Osteoblast (primary cell): ENCODE measurements at regions not wholly inside any gene's neighbourhood (a gene's known extent, or its start where the extent isn't known, plus 50 kb on each side); places are given as distances from the start of the nearest gene placed in this dataset.

ENCODE experiments used
- DNase-seq: peaks from one replicate; pipeline ENCODE4 v3.0.0; 2011; ENCODE audit warnings: low spot score, mixed read lengths; ENCODE audit not compliant: insufficient read length; ENCODE audit errors: missing footprints
- H2AFZ ChIP-seq: 2 replicates; pipeline ENCODE4 v1.6.0; 2011; ENCODE audit warnings: mild to moderate bottlenecking, low read length
- H3K27ac ChIP-seq: 2 replicates; pipeline ENCODE4 v1.5.1; 2011; ENCODE audit warnings: mild to moderate bottlenecking, low read depth, low read length, moderate library complexity
- H3K27me3 ChIP-seq: 2 replicates; pipeline ENCODE4 v1.6.0; 2012; ENCODE audit warnings: mild to moderate bottlenecking, control low read depth, inconsistent platforms, low read length, moderate library complexity; ENCODE audit not compliant: insufficient read depth
- H3K36me3 ChIP-seq: 2 replicates; pipeline ENCODE4 v1.5.1; 2011; ENCODE audit warnings: mild to moderate bottlenecking, low read length, control low read depth, moderate library complexity; ENCODE audit not compliant: insufficient read depth
- H3K4me1 ChIP-seq: 2 replicates; pipeline ENCODE4 v1.5.1; 2011; ENCODE audit warnings: mild to moderate bottlenecking, low read length, control low read depth, moderate library complexity; ENCODE audit not compliant: insufficient read depth
- H3K4me2 ChIP-seq: 2 replicates; pipeline ENCODE4 v1.6.0; 2011; ENCODE audit warnings: mild to moderate bottlenecking, low read length; ENCODE audit not compliant: insufficient read depth
- H3K4me3 ChIP-seq: fragments of 200-600 bp; sonication (generic); 3 replicates; pipeline ENCODE4 v1.5.1; 2012; ENCODE audit warnings: mild to moderate bottlenecking, low read length, inconsistent platforms; ENCODE audit not compliant: insufficient read depth
- H3K79me2 ChIP-seq: 2 replicates; pipeline ENCODE4 v1.6.0; 2012; ENCODE audit warnings: mild to moderate bottlenecking, low read length, control low read depth, inconsistent platforms; ENCODE audit not compliant: insufficient read depth
- H3K9me3 ChIP-seq: 2 replicates; pipeline ENCODE4 v1.5.1; 2011; ENCODE audit warnings: low read depth, low read length, control low read depth
- H4K20me1 ChIP-seq: 2 replicates; pipeline ENCODE4 v1.6.0; 2012; ENCODE audit warnings: mild to moderate bottlenecking, low read length, control low read depth; ENCODE audit not compliant: insufficient read depth
- TF ChIP-seq, protein P1 (sequence below): IDR thresholded peaks from 2 replicates; pipeline ENCODE4 v1.5.1; 2011; ENCODE audit warnings: mild to moderate bottlenecking, low read depth, low read length, moderate library complexity; ENCODE audit errors: extremely low read depth

DNA sequence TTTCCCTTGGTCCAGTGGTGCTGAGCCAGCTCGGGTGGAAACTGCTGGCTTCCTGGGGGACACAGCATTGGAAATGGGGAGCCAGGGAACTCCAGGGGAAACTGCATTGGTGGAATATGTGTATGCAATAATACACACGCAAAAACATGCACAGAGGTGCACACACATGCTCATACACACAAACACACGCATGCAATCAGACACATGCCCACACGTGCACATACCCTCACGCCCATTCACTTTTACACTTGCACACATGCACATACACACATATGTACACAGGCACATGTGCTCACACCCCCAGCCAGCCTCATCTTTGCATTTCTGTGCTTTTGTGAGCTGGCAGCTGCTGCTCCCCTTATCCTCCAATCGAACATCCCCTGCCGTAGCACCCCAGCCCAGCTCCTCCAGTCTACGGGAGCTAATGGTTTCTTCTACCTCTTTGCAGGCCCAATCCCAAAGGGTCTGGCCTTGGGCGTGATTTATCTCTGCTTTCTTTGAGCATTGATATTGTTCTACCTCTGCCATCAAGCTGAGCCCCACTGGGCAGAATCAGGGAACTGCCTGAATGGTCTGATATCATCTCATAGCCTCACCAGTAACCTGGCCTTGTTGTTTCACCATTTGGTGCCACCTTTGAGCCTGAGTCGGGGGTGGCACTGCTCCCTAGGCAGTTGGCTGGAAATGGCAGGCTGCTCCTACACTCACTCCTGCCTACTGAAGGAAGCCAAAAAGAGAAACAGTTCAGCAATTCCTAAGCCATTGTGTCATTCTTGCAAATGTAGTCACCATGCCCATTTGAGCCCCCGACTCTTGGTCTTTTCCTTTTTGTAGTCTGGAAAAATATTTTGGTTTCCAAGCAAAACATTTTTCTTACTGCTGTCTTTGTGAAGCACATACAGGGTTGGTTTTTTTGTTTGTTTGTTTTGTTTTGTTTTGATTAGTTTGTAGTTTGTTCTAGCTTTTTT is 104.4 kb upstream of the MAMLD1 start:
- Histone ChIP-seq H3K4me2 (peak overlapping the region; percentile 30), H3K9me3 (no peaks in the 10 kb centered on the region), H3K36me3 (no peaks in the 10 kb centered on the region), H3K27ac (no peak overlapping the region), H3K27me3 (no peaks in the 10 kb centered on the region), H3K79me2 (no peaks in the 10 kb centered on the region), H3K4me1 (peaks cover 17% of the 10 kb centered on the region), H3K4me3 (no peak overlapping the region), H4K20me1 (no peaks in the 10 kb centered on the region), H2AFZ (no peak overlapping the region)
- peak; percentile 62 for DNase-seq
- TF ChIP-seq, protein P1, sequence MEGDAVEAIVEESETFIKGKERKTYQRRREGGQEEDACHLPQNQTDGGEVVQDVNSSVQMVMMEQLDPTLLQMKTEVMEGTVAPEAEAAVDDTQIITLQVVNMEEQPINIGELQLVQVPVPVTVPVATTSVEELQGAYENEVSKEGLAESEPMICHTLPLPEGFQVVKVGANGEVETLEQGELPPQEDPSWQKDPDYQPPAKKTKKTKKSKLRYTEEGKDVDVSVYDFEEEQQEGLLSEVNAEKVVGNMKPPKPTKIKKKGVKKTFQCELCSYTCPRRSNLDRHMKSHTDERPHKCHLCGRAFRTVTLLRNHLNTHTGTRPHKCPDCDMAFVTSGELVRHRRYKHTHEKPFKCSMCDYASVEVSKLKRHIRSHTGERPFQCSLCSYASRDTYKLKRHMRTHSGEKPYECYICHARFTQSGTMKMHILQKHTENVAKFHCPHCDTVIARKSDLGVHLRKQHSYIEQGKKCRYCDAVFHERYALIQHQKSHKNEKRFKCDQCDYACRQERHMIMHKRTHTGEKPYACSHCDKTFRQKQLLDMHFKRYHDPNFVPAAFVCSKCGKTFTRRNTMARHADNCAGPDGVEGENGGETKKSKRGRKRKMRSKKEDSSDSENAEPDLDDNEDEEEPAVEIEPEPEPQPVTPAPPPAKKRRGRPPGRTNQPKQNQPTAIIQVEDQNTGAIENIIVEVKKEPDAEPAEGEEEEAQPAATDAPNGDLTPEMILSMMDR: no peak

DNA sequence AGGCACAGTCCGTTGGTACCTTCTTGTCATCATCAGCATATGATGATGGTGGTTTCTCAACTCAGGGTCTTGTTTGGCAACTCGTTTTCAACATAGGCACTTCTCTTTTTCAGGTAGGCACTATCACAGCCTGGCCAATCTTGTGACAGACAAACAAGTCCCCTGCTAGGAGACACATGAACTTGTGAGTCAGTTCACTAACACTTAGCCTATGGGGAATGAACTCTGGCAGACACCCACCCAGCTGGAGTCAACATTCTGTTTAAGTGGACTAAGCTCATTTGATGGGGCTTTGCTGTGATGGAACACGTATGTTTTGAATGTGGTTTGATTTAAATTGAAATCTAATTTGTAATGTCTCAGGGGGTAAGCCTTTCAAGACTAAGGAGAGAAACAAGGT is 100.7 kb upstream of the MAMLD1 start:
- peaks cover 14% of the 10 kb centered on the region for H3K4me1 ChIP-seq
- no peak overlapping the region for H3K4me2 ChIP-seq
- TF ChIP-seq, protein P1: no peak
- DNase-seq: no peak
- no peak overlapping the region for H2AFZ ChIP-seq
- H3K36me3 ChIP-seq: no peaks in the 10 kb centered on the region
- no peaks in the 10 kb centered on the region for H3K9me3 ChIP-seq
- no peak overlapping the region for H3K27ac ChIP-seq
- H3K79me2 ChIP-seq: no peaks in the 10 kb centered on the region
- no peak overlapping the region for H3K4me3 ChIP-seq
- H3K27me3 ChIP-seq: no peaks in the 10 kb centered on the region
- no peaks in the 10 kb centered on the region for H4K20me1 ChIP-seq

DNA sequence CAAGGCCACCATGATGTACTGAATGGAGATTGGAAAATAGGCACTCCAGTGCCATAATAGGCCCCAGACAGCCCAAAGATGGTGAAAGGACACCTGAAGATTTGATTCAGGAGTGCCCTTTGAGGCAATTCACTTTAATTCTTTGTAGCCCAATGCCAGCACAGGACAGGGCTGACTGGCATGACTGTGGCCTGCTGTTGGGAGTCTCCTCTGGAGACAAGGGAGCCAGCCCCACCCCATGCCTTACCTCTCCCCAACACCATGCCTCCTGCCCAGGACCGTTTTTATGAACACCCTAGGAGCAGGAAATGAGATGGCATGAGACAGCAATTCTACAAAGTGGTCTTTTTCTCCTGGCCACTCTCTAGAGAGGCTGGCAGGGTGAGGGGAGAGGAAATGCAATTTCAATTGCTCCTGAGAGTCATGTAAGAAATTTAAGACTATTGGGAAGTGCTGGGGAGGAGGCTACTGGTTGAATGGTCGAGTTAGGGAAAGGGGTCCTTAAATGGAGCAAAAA is 94.2 kb upstream of the MAMLD1 start:
- Histone ChIP-seq H3K36me3 (no peaks in the 10 kb centered on the region), H3K27me3 (no peaks in the 10 kb centered on the region), H3K4me1 (no peaks in the 10 kb centered on the region), H4K20me1 (no peaks in the 10 kb centered on the region), H3K9me3 (no peaks in the 10 kb centered on the region), H3K4me3 (no peak overlapping the region), H3K79me2 (no peaks in the 10 kb centered on the region), H2AFZ (no peak overlapping the region), H3K4me2 (no peak overlapping the region), H3K27ac (no peak overlapping the region)
- DNase-seq: no peak
- TF ChIP-seq, protein P1: no peak

DNA sequence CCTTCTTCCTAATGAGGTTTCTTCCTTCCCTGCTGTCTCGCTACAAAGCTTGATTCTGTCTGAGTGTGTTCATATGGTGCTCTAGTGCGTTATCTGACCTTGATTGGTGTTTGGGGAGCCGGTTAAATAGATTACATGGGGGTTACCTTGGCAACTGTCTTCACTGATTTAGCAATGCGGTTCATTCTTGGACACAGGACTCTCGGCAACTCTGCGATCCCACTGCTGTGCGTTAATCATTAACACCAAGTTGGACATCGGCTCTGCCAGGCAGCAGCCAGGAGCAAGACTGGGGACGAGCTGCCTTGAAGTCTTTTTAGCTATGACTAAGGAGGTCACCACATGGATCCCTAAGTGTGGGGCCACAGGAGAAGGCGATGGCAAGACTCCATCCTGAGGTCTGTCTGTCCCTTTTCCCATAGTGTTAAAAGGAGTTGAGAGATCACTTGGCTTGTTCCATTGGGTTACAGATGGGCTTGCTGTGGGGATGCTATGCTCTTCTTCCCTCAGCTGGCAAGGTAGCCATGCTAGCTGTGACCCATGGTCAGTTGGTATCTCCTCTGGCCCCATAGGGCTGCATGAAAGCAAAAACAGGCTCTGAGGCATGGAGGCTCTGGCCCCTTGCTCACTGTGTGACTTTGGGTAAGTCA is 93.4 kb upstream of the MAMLD1 start:
- TF ChIP-seq, protein P1: no peak
- DNase-seq: no peak
- no peaks in the 10 kb centered on the region for H3K79me2 ChIP-seq
- H2AFZ ChIP-seq: no peak overlapping the region
- no peaks in the 10 kb centered on the region for H3K36me3 ChIP-seq
- H3K4me3 ChIP-seq: no peak overlapping the region
- H3K27me3 ChIP-seq: no peaks in the 10 kb centered on the region
- no peaks in the 10 kb centered on the region for H3K9me3 ChIP-seq
- no peak overlapping the region for H3K4me2 ChIP-seq
- no peaks in the 10 kb centered on the region for H3K4me1 ChIP-seq
- H4K20me1 ChIP-seq: no peaks in the 10 kb centered on the region
- H3K27ac ChIP-seq: no peak overlapping the region
